HEK293 (cell line): ENCODE measurements at regions not wholly inside any gene's neighbourhood (a gene's known extent, or its start where the extent isn't known, plus 50 kb on each side); places are given as distances from the start of the nearest gene placed in this dataset.

ENCODE experiments used
- CTCF ChIA-PET: fragments of 350-600 bp; formaldehyde crosslinking; extraction: SDS; loops from one replicate; lab custom pipeline; 2021; ENCODE audit warnings: antibody characterized with exemption; lab: Yijun Ruan, JAX
- POLR2A ChIA-PET: fragments of 300-600 bp; formaldehyde crosslinking; extraction: SDS; loops from one replicate; lab custom pipeline; 2020; ENCODE audit warnings: antibody characterized with exemption, inconsistent platforms; lab: Yijun Ruan, JAX
- H3K27ac ChIP-seq: fragments of 200-500 bp; sonication (Bioruptor generic); 2 replicates; pipeline ENCODE4 v1.5.1; 2014; ENCODE audit warnings: low read depth, low read length, control low read depth, inconsistent platforms; ENCODE audit errors: extremely low read depth
- H3K36me3 ChIP-seq, 2 experiments: fragments of 200-500 bp in 1 of 2; sonication (Bioruptor generic) in 1 of 2; 1 replicate in 1 of 2; 2 replicates in 1 of 2; pipeline ENCODE4 v1.5.1; 2014 to 2017; ENCODE audit warnings: inconsistent platforms in 2 of 2, low read length in 2 of 2; ENCODE audit not compliant: control insufficient read depth in 2 of 2, insufficient read depth in 1 of 2
- H3K4me1 ChIP-seq: fragments of 200-500 bp; sonication (Bioruptor generic); 2 replicates; pipeline ENCODE4 v1.5.1; 2014; ENCODE audit warnings: mild to moderate bottlenecking, low read length, inconsistent platforms; ENCODE audit not compliant: control insufficient read depth, insufficient read depth
- H3K4me3 ChIP-seq: 2 replicates; pipeline ENCODE4 v1.5.1; 2011; ENCODE audit warnings: low read depth, mild to moderate bottlenecking, control low read depth, low read length, moderate library complexity
- H3K9me3 ChIP-seq: fragments of 200-500 bp; sonication (Bioruptor generic); 2 replicates; pipeline ENCODE4 v1.5.1; 2014; ENCODE audit warnings: low read depth, low read length, inconsistent platforms; ENCODE audit not compliant: control insufficient read depth, insufficient read depth
- GFI1B ChIP-seq: fragments of 450-650 bp; formaldehyde crosslinking; IDR thresholded peaks from 2 replicates; pipeline ENCODE4 v1.5.1; 2016; ENCODE audit warnings: missing biosample characterization, missing genetic modification characterization
- IKZF3 ChIP-seq: fragments of 450-650 bp; IDR thresholded peaks from 2 replicates; pipeline ENCODE4 v1.5.0; 2018; ENCODE audit warnings: missing biosample characterization, mild to moderate bottlenecking, missing genetic modification characterization, moderate library complexity
- KLF10 ChIP-seq: fragments of 450-650 bp; IDR thresholded peaks from 2 replicates; pipeline ENCODE4 v1.5.1; 2018; ENCODE audit warnings: missing biosample characterization, mild to moderate bottlenecking, missing genetic modification characterization
- KLF9 ChIP-seq: fragments of 450-650 bp; formaldehyde crosslinking; IDR thresholded peaks from 2 replicates; pipeline ENCODE4 v1.5.1; 2016; ENCODE audit warnings: missing biosample characterization, missing genetic modification characterization, low read depth
- PATZ1 ChIP-seq: fragments of 450-650 bp; formaldehyde crosslinking; IDR thresholded peaks from 2 replicates; pipeline ENCODE4 v1.5.1; 2016; ENCODE audit warnings: missing biosample characterization, missing genetic modification characterization
- RBAK ChIP-seq: fragments of 450-650 bp; formaldehyde crosslinking; IDR thresholded peaks from 2 replicates; pipeline ENCODE4 v1.5.1; 2016; ENCODE audit warnings: missing biosample characterization, missing genetic modification characterization
- REPIN1 ChIP-seq: fragments of 450-650 bp; formaldehyde crosslinking; IDR thresholded peaks from 2 replicates; pipeline ENCODE4 v1.5.1; 2017; ENCODE audit warnings: missing biosample characterization, missing genetic modification characterization, low read depth
- SETDB1 ChIP-seq: IDR thresholded peaks from one replicate; pipeline ENCODE4 v1.6.1; 2017; ENCODE audit warnings: mild to moderate bottlenecking, low read length, moderate library complexity, mixed read lengths; ENCODE audit not compliant: insufficient read length
- TRIM28 ChIP-seq: IDR thresholded peaks from 2 replicates; pipeline ENCODE4 v1.6.1; 2011; ENCODE audit warnings: low read length, control low read depth, borderline replicate concordance
- ZNF16 ChIP-seq: fragments of 450-650 bp; formaldehyde crosslinking; IDR thresholded peaks from 2 replicates; pipeline ENCODE4 v1.5.1; 2016; ENCODE audit warnings: low read depth, missing biosample characterization, missing genetic modification characterization
- ZNF19 ChIP-seq: fragments of 450-650 bp; formaldehyde crosslinking; IDR thresholded peaks from 2 replicates; pipeline ENCODE4; 2016; ENCODE audit warnings: missing biosample characterization, missing genetic modification characterization, low read depth
- ZNF335 ChIP-seq: fragments of 450-650 bp; formaldehyde crosslinking; conservative IDR thresholded peaks from 2 replicates; pipeline ENCODE4 v1.5.1; 2016; ENCODE audit warnings: missing biosample characterization, missing genetic modification characterization
- ZNF521 ChIP-seq: fragments of 450-650 bp; formaldehyde crosslinking; IDR thresholded peaks from 2 replicates; pipeline ENCODE4 v1.5.1; 2017; ENCODE audit warnings: missing biosample characterization, mild to moderate bottlenecking, missing genetic modification characterization
- ZNF548 ChIP-seq: fragments of 450-650 bp; formaldehyde crosslinking; IDR thresholded peaks from 2 replicates; pipeline ENCODE4 v1.5.1; 2016; ENCODE audit warnings: missing biosample characterization, missing genetic modification characterization
- ZNF610 ChIP-seq: fragments of 450-650 bp; formaldehyde crosslinking; IDR thresholded peaks from 2 replicates; pipeline ENCODE4 v1.5.1; 2016; ENCODE audit warnings: missing biosample characterization, missing genetic modification characterization, borderline replicate concordance
- ZNF626 ChIP-seq: fragments of 450-650 bp; sonication (Bioruptor Pico); formaldehyde crosslinking; IDR thresholded peaks from 2 replicates; pipeline ENCODE4 v1.5.1; 2018; ENCODE audit warnings: missing biosample characterization, missing genetic modification characterization, inconsistent platforms
- ZNF785 ChIP-seq: fragments of 450-650 bp; formaldehyde crosslinking; IDR thresholded peaks from 2 replicates; pipeline ENCODE4 v1.5.1; 2016; ENCODE audit warnings: missing biosample characterization, missing genetic modification characterization
- ZNF843 ChIP-seq: fragments of 450-650 bp; formaldehyde crosslinking; IDR thresholded peaks from 2 replicates; pipeline ENCODE4 v1.5.1; 2016; ENCODE audit warnings: missing biosample characterization, missing genetic modification characterization
- ZSCAN16 ChIP-seq: fragments of 450-650 bp; formaldehyde crosslinking; IDR thresholded peaks from 2 replicates; pipeline ENCODE4 v1.5.1; 2016; ENCODE audit warnings: missing biosample characterization, missing genetic modification characterization
- ZXDB ChIP-seq: fragments of 450-650 bp; formaldehyde crosslinking; IDR thresholded peaks from 2 replicates; pipeline ENCODE4 v1.5.1; 2016; ENCODE audit warnings: missing biosample characterization, missing genetic modification characterization
- TF ChIP-seq, protein P1 (sequence below): fragments of 450-650 bp; formaldehyde crosslinking; IDR thresholded peaks from 2 replicates; pipeline ENCODE4 v1.5.1; 2016; ENCODE audit warnings: missing biosample characterization, missing genetic modification characterization, low read depth
- TF ChIP-seq, protein P2 (sequence below): fragments of 450-650 bp; formaldehyde crosslinking; IDR thresholded peaks from 2 replicates; pipeline ENCODE4 v1.5.1; 2016; ENCODE audit warnings: missing biosample characterization, missing genetic modification characterization

- Histone ChIP-seq H3K4me3 (no peak overlapping the region), H3K9me3 (no peaks in the 10 kb centered on the region), H3K36me3 (no peaks in the 10 kb centered on the region), H3K27ac (no peak overlapping the region), H3K4me1 (no peaks in the 10 kb centered on the region)
- ChIA-PET CTCF (no interaction called here), POLR2A (no interaction called here)
- TF ChIP-seq ZNF843 (tag by site-specific recombination) (no peak), REPIN1 (tag by site-specific recombination) (no peak), ZNF626 (tag by site-specific recombination) (no peak), IKZF3 (tag by site-specific recombination) (no peak), ZNF785 (no peak), ZNF610 (tag by site-specific recombination) (no peak), ZNF16 (tag by site-specific recombination) (no peak), ZSCAN16 (tag by site-specific recombination) (no peak), ZXDB (tag by site-specific recombination) (no peak), TRIM28 (no peak)
- TF ChIP-seq, protein P1, sequence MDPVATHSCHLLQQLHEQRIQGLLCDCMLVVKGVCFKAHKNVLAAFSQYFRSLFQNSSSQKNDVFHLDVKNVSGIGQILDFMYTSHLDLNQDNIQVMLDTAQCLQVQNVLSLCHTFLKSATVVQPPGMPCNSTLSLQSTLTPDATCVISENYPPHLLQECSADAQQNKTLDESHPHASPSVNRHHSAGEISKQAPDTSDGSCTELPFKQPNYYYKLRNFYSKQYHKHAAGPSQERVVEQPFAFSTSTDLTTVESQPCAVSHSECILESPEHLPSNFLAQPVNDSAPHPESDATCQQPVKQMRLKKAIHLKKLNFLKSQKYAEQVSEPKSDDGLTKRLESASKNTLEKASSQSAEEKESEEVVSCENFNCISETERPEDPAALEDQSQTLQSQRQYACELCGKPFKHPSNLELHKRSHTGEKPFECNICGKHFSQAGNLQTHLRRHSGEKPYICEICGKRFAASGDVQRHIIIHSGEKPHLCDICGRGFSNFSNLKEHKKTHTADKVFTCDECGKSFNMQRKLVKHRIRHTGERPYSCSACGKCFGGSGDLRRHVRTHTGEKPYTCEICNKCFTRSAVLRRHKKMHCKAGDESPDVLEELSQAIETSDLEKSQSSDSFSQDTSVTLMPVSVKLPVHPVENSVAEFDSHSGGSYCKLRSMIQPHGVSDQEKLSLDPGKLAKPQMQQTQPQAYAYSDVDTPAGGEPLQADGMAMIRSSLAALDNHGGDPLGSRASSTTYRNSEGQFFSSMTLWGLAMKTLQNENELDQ (tag by site-specific recombination) = no peak
Observed at GRCh38 chr18:42568773-42569172, 546.7 kb downstream of the RIT2 start.

GRCh38 chr18:42574871-42575270, 540.6 kb downstream of the RIT2 start:
- no peak overlapping the region for H3K27ac ChIP-seq
- no peaks in the 10 kb centered on the region for H3K9me3 ChIP-seq
- H3K4me3 ChIP-seq = no peak overlapping the region
- ChIA-PET CTCF (interaction anchor here (1.7 kb wide), 1 partner anchor 103 kb away, joined by 5 read pairs; no protein-coding TSS in a partner anchor), POLR2A (no interaction called here)
- peaks cover 10% of the 10 kb centered on the region; the same call in 1 of the 2 replicates for H3K4me1 ChIP-seq
- TF ChIP-seq, protein P2, sequence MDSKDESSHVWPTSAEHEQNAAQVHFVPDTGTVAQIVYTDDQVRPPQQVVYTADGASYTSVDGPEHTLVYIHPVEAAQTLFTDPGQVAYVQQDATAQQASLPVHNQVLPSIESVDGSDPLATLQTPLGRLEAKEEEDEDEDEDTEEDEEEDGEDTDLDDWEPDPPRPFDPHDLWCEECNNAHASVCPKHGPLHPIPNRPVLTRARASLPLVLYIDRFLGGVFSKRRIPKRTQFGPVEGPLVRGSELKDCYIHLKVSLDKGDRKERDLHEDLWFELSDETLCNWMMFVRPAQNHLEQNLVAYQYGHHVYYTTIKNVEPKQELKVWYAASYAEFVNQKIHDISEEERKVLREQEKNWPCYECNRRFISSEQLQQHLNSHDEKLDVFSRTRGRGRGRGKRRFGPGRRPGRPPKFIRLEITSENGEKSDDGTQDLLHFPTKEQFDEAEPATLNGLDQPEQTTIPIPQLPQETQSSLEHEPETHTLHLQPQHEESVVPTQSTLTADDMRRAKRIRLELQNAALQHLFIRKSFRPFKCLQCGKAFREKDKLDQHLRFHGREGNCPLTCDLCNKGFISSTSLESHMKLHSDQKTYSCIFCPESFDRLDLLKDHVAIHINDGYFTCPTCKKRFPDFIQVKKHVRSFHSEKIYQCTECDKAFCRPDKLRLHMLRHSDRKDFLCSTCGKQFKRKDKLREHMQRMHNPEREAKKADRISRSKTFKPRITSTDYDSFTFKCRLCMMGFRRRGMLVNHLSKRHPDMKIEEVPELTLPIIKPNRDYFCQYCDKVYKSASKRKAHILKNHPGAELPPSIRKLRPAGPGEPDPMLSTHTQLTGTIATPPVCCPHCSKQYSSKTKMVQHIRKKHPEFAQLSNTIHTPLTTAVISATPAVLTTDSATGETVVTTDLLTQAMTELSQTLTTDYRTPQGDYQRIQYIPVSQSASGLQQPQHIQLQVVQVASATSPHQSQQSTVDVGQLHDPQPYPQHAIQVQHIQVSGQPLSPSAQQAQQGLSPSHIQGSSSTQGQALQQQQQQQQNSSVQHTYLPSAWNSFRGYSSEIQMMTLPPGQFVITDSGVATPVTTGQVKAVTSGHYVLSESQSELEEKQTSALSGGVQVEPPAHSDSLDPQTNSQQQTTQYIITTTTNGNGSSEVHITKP = no peak
- TF ChIP-seq RBAK (tag by site-specific recombination) (no peak), ZNF335 (tag by site-specific recombination) (no peak), ZNF548 (no peak), ZNF19 (tag by site-specific recombination) (no peak), KLF10 (tag by site-specific recombination) (no peak), ZNF521 (no peak), KLF9 (no peak), GFI1B (tag by site-specific recombination) (no peak), SETDB1 (no peak), PATZ1 (no peak)
- H3K36me3 ChIP-seq = no peaks in the 10 kb centered on the region
